IMR-90 (cell line): ENCODE measurements at regions not wholly inside any gene's neighbourhood (a gene's known extent, or its start where the extent isn't known, plus 50 kb on each side); places are given as distances from the start of the nearest gene placed in this dataset.

Experiments
- ATAC-seq: fragments of 200-7000 bp; cut with Tn5 transposase; 2 replicates; pipeline ENCODE4 v1.9.1; 2020; ENCODE audit warnings: low read depth, mild to moderate bottlenecking, moderate library complexity
- BruUV-seq: library from RNA; stranded (reverse); fragments of 400-500 nt; replicated peaks from 2 replicates; lab custom pipeline; 2021; lab: Mats Ljungman, UMichigan
- CTCF ChIA-PET: fragments of 300-600 bp; formaldehyde crosslinking; extraction: SDS; loops from one replicate; lab custom pipeline; 2021; ENCODE audit warnings: antibody characterized with exemption; lab: Yijun Ruan, JAX
- POLR2A ChIA-PET: fragments of 300-600 bp; sonication (Branson Sonifier 250); formaldehyde crosslinking; loops from one replicate; lab custom pipeline; 2022; ENCODE audit warnings: antibody characterized with exemption; ENCODE audit not compliant: unreplicated experiment; lab: Charles Lee
- DNase-seq: peaks from one replicate; pipeline ENCODE4 v3.0.0; 2013
- H2AFZ ChIP-seq: replicated peaks from 2 replicates; pipeline ENCODE3; 2013; ENCODE audit warnings: low read length, mild to moderate bottlenecking; ENCODE audit not compliant: poor library complexity
- H2AK5ac ChIP-seq: 2 replicates; pipeline ENCODE4 v1.6.1; 2013; ENCODE audit warnings: low read depth, low read length, inconsistent platforms
- H2AK9ac ChIP-seq: replicated peaks from 2 replicates; pipeline ENCODE3; 2013; ENCODE audit warnings: mild to moderate bottlenecking, low read depth, low read length, moderate library complexity; ENCODE audit not compliant: poor library complexity
- H2BK120ac ChIP-seq: 2 replicates; pipeline ENCODE4 v1.6.1; 2013; ENCODE audit warnings: low read depth, low read length, inconsistent platforms
- H2BK15ac ChIP-seq: 3 replicates; pipeline ENCODE4 v1.6.1; 2013; ENCODE audit warnings: low read depth, low read length, inconsistent platforms
- H2BK20ac ChIP-seq: 2 replicates; pipeline ENCODE4 v1.6.1; 2013; ENCODE audit warnings: low read depth, mild to moderate bottlenecking, inconsistent platforms, low read length, moderate library complexity
- H2BK5ac ChIP-seq: 2 replicates; pipeline ENCODE4 v1.6.1; 2013; ENCODE audit warnings: mild to moderate bottlenecking, low read depth, low read length, inconsistent platforms; ENCODE audit not compliant: poor library complexity, severe bottlenecking
- H3K14ac ChIP-seq: replicated peaks from 2 replicates; pipeline ENCODE4 v1.6.1; 2013; ENCODE audit warnings: low read depth, low read length, inconsistent platforms
- H3K18ac ChIP-seq: 2 replicates; pipeline ENCODE4 v1.6.1; 2013; ENCODE audit warnings: low read depth, low read length, control low read depth
- H3K23ac ChIP-seq: 2 replicates; pipeline ENCODE4 v1.6.1; 2013; ENCODE audit warnings: low read depth, low read length, inconsistent platforms
- H3K27ac ChIP-seq: 2 replicates; pipeline ENCODE4 v1.5.1; 2013; ENCODE audit warnings: mild to moderate bottlenecking, control low read depth, low read length; ENCODE audit not compliant: insufficient read depth
- H3K27me3 ChIP-seq: 2 replicates; pipeline ENCODE4 v1.6.1; 2013; ENCODE audit warnings: low read length; ENCODE audit not compliant: control insufficient read depth, insufficient read depth
- H3K36me3 ChIP-seq: 2 replicates; pipeline ENCODE4 v1.6.1; 2013; ENCODE audit warnings: low read length, mixed read lengths; ENCODE audit not compliant: control insufficient read depth, insufficient read depth
- H3K4ac ChIP-seq: 2 replicates; pipeline ENCODE4 v1.6.1; 2013; ENCODE audit warnings: low read depth, low read length, inconsistent platforms
- H3K4me1 ChIP-seq: 2 replicates; pipeline ENCODE4 v1.6.1; 2013; ENCODE audit warnings: low read length, mixed read lengths; ENCODE audit not compliant: control insufficient read depth, insufficient read depth
- H3K4me2 ChIP-seq: 2 replicates; pipeline ENCODE4 v1.6.1; 2013; ENCODE audit warnings: low read depth, mild to moderate bottlenecking, control low read depth, low read length, moderate library complexity
- H3K4me3 ChIP-seq: 2 replicates; pipeline ENCODE4 v1.5.1; 2013; ENCODE audit warnings: low read depth, mild to moderate bottlenecking, control low read depth, low read length, moderate library complexity; ENCODE audit not compliant: insufficient read depth
- H3K56ac ChIP-seq: 2 replicates; pipeline ENCODE4 v1.6.1; 2013; ENCODE audit warnings: low read length, inconsistent platforms; ENCODE audit not compliant: insufficient read depth; ENCODE audit errors: extremely low read depth
- H3K79me1 ChIP-seq, 2 experiments: 2 replicates each; pipeline ENCODE4 v1.6.1; 2013; ENCODE audit warnings: low read length in 2 of 2, inconsistent platforms in 1 of 2, low read depth in 1 of 2
- H3K9ac ChIP-seq: 2 replicates; pipeline ENCODE4 v1.6.1; 2013; ENCODE audit warnings: low read depth, low read length, control low read depth
- H3K9me1 ChIP-seq: 2 replicates; pipeline ENCODE4 v1.6.1; 2013; ENCODE audit warnings: low read length, inconsistent platforms; ENCODE audit not compliant: insufficient read depth
- H3K9me3 ChIP-seq: 2 replicates; pipeline ENCODE4 v1.6.1; 2013; ENCODE audit warnings: low read length; ENCODE audit not compliant: control insufficient read depth, insufficient read depth
- H4K20me1 ChIP-seq: 2 replicates; pipeline ENCODE4 v1.6.1; 2013; ENCODE audit warnings: low read length, inconsistent platforms; ENCODE audit not compliant: insufficient read depth
- H4K5ac ChIP-seq: 2 replicates; pipeline ENCODE4 v1.6.1; 2013; ENCODE audit warnings: mild to moderate bottlenecking, low read depth, low read length, control low read depth
- H4K8ac ChIP-seq, 2 experiments: 2 replicates each; pipeline ENCODE4 v1.6.1; 2013; ENCODE audit warnings: low read depth in 2 of 2, low read length in 2 of 2, control low read depth in 1 of 2, inconsistent platforms in 1 of 2
- H4K91ac ChIP-seq: 2 replicates; pipeline ENCODE4 v1.6.1; 2013; ENCODE audit warnings: low read depth, low read length, inconsistent platforms; ENCODE audit not compliant: insufficient read depth
- MAFK ChIP-seq: IDR thresholded peaks from 2 replicates; pipeline ENCODE4 v1.6.1; 2012; ENCODE audit warnings: low read depth, low read length, improper control_type of control experiment
- RAD21 ChIP-seq: IDR thresholded peaks from 2 replicates; pipeline ENCODE4 v1.6.1; 2012; ENCODE audit warnings: low read length, improper control_type of control experiment
- RFX5 ChIP-seq: IDR thresholded peaks from 2 replicates; pipeline ENCODE4 v1.8.0; 2012; ENCODE audit warnings: low read depth, mild to moderate bottlenecking, low read length, moderate library complexity
- SMC3 ChIP-seq: fragments of 150-350 bp; IDR thresholded peaks from 2 replicates; pipeline ENCODE4 v1.6.1; 2016; ENCODE audit warnings: low read depth, mild to moderate bottlenecking, antibody characterized with exemption, low read length, moderate library complexity
- WGBS, 2 experiments: methylation state at CpG; one replicate each; pipeline versions ENCODE4 v1.1.5 to v1.1.7; 2013; ENCODE audit warnings: missing lambda C conversion rate in 2 of 2; ENCODE audit not compliant: insufficient read length in 1 of 2; ENCODE audit errors: extremely low coverage in 2 of 2; 5-methylcytosine and 5-hydroxymethylcytosine counted together
- dilution Hi-C: fragments of 300-500 bp; cut with HindIII; formaldehyde crosslinking; loops from one replicate; pipeline ENCODE4 v1.14.3; 2018; ENCODE audit warnings: low sequenced_read_pairs; ENCODE audit not compliant: unreplicated experiment
- in situ Hi-C: fragments of 300-500 bp; cut with MboI; formaldehyde crosslinking; loops from 3 replicates; pipeline ENCODE4 v1.14.3; 2019; ENCODE audit warnings: low sequenced_read_pairs, inconsistent platforms, mixed read lengths
- intact Hi-C: fragments of 100-400 bp; cut with micrococcal nuclease; formaldehyde crosslinking; loops from 2 replicates; pipeline ENCODE4 v1.10.0; 2022

GRCh38 chr12:86838711-86839110, 582.5 kb upstream of the MGAT4C start:
- in situ Hi-C loops (no loop called here), dilution Hi-C loops (no loop called here), intact Hi-C loops (no loop called here)
- H4K91ac ChIP-seq = no peak overlapping the region
- no peak overlapping the region for H4K5ac ChIP-seq
- no peak overlapping the region for H2AFZ ChIP-seq
- H4K8ac ChIP-seq = no peak overlapping the region
- H3K4me1 ChIP-seq = no peaks in the 10 kb centered on the region
- H3K56ac ChIP-seq = no peak overlapping the region
- H3K18ac ChIP-seq = no peak overlapping the region
- no peak overlapping the region for H2AK5ac ChIP-seq
- no peaks in the 10 kb centered on the region for H3K9me1 ChIP-seq
- H2BK20ac ChIP-seq = no peak overlapping the region
- no peak overlapping the region for H3K23ac ChIP-seq
- no peak overlapping the region for H2BK15ac ChIP-seq
- H3K27ac ChIP-seq = no peak overlapping the region
- no peak overlapping the region for H3K14ac ChIP-seq
- no peaks in the 10 kb centered on the region for H3K27me3 ChIP-seq
- no peak for ATAC-seq
- no peak overlapping the region for H3K4me3 ChIP-seq
- no peak overlapping the region for H2AK9ac ChIP-seq
- no peak for DNase-seq
- no peak overlapping the region for H2BK5ac ChIP-seq
- no peak overlapping the region for H3K4me2 ChIP-seq
- no peaks in the 10 kb centered on the region for H3K36me3 ChIP-seq
- no peak overlapping the region for H3K4ac ChIP-seq
- no peaks in the 10 kb centered on the region for H3K79me1 ChIP-seq
- H4K20me1 ChIP-seq = no peaks in the 10 kb centered on the region
- H3K9me3 ChIP-seq = no peaks in the 10 kb centered on the region
- POLR2A ChIA-PET = interaction anchor here (0.5 kb wide), 1 partner anchor 17 kb away, joined by 10 read pairs; no protein-coding TSS in a partner anchor
- H2BK120ac ChIP-seq = no peak overlapping the region
- BruUV-seq = no TSS peak
- no CpG with 5 or more reads among the region's 4 CpGs for WGBS, 2 experiments
- no peak overlapping the region for H3K9ac ChIP-seq
- CTCF ChIA-PET = no interaction called here
- TF ChIP-seq SMC3 (no peak), RAD21 (no peak), MAFK (no peak), RFX5 (no peak)
